Mesothelial cell of epicardium (in vitro differentiated cells): ENCODE measurements at regions not wholly inside any gene's neighbourhood (a gene's known extent, or its start where the extent isn't known, plus 50 kb on each side); places are given as distances from the start of the nearest gene placed in this dataset.

Experiments
- DNase-seq, 2 experiments: peaks; one replicate each; pipeline ENCODE4 v3.0.0; 2021; ENCODE audit warnings: low spot score in 2 of 2; ENCODE audit not compliant: unreplicated experiment in 2 of 2
- H3K27ac Mint-ChIP-seq: 2 replicates; pipeline ENCODE4 v1.8.0; 2021; ENCODE audit warnings: mixed read lengths
- H3K27me3 Mint-ChIP-seq: 2 replicates; pipeline ENCODE4 v1.8.0; 2021; ENCODE audit warnings: low read depth, mixed read lengths
- H3K36me3 Mint-ChIP-seq: 2 replicates; pipeline ENCODE4 v1.8.0; 2021; ENCODE audit warnings: mixed read lengths
- H3K4me1 Mint-ChIP-seq: 2 replicates; pipeline ENCODE4 v1.8.0; 2021; ENCODE audit warnings: mixed read lengths
- H3K4me3 Mint-ChIP-seq: 2 replicates; pipeline ENCODE4 v1.8.0; 2021; ENCODE audit warnings: mild to moderate bottlenecking, moderate library complexity, mixed read lengths
- H3K9me3 Mint-ChIP-seq: 2 replicates; pipeline ENCODE4 v1.8.0; 2021; ENCODE audit warnings: mixed read lengths
- TF ChIP-seq, protein P1 (sequence below): fragments of 200-600 bp; sonication (generic); IDR thresholded peaks from one replicate; pipeline ENCODE4 v1.5.0; 2021; ENCODE audit warnings: antibody characterized with exemption; ENCODE audit not compliant: unreplicated experiment

DNA sequence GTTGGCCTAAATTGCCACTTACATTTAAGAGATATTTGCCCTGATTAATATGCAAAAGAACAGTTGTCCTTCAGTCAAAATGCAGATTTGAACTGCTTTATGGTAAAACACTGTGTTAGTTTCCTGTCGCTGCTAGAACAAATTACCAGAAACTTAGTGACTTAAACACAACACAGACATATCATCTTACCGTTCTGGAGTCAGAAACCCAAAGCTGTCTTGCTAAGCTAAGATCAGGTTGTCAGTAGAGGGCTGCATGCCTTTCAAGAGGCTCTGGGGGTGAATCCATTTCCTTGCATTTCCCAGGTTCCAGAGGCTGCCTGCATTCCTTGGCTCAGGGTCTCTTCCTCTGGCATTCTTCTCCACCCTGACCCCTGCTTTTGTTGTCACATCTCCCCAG lies 149.5 kb downstream of the FAM161A start:
- Mint-ChIP-seq H3K27me3 (no peaks in the 10 kb centered on the region), H3K9me3 (peaks cover 8% of the 10 kb centered on the region), H3K4me3 (no peak overlapping the region), H3K27ac (no peak overlapping the region), H3K36me3 (no peaks in the 10 kb centered on the region), H3K4me1 (peaks cover 2% of the 10 kb centered on the region)
- DNase-seq, result no peak
- TF ChIP-seq, protein P1, sequence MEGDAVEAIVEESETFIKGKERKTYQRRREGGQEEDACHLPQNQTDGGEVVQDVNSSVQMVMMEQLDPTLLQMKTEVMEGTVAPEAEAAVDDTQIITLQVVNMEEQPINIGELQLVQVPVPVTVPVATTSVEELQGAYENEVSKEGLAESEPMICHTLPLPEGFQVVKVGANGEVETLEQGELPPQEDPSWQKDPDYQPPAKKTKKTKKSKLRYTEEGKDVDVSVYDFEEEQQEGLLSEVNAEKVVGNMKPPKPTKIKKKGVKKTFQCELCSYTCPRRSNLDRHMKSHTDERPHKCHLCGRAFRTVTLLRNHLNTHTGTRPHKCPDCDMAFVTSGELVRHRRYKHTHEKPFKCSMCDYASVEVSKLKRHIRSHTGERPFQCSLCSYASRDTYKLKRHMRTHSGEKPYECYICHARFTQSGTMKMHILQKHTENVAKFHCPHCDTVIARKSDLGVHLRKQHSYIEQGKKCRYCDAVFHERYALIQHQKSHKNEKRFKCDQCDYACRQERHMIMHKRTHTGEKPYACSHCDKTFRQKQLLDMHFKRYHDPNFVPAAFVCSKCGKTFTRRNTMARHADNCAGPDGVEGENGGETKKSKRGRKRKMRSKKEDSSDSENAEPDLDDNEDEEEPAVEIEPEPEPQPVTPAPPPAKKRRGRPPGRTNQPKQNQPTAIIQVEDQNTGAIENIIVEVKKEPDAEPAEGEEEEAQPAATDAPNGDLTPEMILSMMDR, result no peak

DNA sequence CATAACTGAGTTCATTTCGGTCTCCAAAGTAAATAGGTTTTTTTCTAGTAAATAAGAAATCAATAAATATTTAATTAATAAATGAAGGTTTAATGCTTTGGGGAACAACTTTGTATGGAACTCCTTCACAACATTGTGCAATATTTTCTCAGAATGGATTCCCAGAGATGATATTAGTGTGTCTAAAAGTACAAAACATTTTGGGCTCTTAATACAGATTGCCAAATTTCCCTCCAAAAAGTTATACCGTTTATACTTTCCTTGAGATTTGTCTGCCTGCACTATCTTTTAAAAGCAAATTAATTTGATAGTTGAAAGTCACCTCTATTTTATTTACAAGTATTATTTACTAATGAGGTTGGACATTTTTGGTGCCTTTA lies 151.8 kb downstream of the FAM161A start:
- H3K36me3 Mint-ChIP-seq, result no peaks in the 10 kb centered on the region
- peaks cover 8% of the 10 kb centered on the region for H3K9me3 Mint-ChIP-seq
- DNase-seq, result no peak
- TF ChIP-seq, protein P1, result no peak
- H3K4me3 Mint-ChIP-seq, result no peak overlapping the region
- peaks cover 2% of the 10 kb centered on the region for H3K4me1 Mint-ChIP-seq
- H3K27me3 Mint-ChIP-seq, result no peaks in the 10 kb centered on the region
- no peak overlapping the region for H3K27ac Mint-ChIP-seq

DNA sequence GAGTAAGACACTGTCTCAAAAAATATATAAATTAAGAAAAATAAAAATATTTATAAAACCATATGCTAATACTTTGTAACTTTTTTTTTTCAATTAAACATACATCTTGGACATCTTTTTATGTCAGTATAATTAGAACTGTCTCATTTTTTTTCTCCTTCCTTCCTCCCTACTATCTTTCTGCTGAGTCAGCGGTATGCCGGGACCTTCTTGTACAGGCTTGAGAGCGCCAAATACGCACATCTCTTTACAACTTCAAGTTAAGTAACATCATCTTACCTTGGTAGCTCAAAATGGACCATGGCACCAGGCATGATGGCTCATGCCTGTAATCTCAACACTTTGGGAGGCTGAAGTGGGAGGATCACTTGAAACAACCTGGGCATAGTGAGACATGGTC lies 153.4 kb downstream of the FAM161A start:
- Mint-ChIP-seq H3K36me3 (no peaks in the 10 kb centered on the region), H3K4me1 (peaks cover 3% of the 10 kb centered on the region), H3K4me3 (no peak overlapping the region), H3K27me3 (no peaks in the 10 kb centered on the region), H3K27ac (no peak overlapping the region), H3K9me3 (peaks cover 8% of the 10 kb centered on the region)
- TF ChIP-seq, protein P1, result no peak
- DNase-seq, result no peak

- no peaks in the 10 kb centered on the region for H3K27me3 Mint-ChIP-seq
- no peaks in the 10 kb centered on the region for H3K9me3 Mint-ChIP-seq
- H3K4me3 Mint-ChIP-seq, result peak overlapping the region; percentile 85
- H3K27ac Mint-ChIP-seq, result peak overlapping the region; percentile 88
- H3K4me1 Mint-ChIP-seq, result peaks cover 13% of the 10 kb centered on the region
- TF ChIP-seq, protein P1, result no peak
- peak; percentile 85 to 90 for DNase-seq
- H3K36me3 Mint-ChIP-seq, result no peaks in the 10 kb centered on the region
Observed at GRCh38 chr2:61694312-61695274, 156.4 kb upstream of the XPO1 start.

DNA sequence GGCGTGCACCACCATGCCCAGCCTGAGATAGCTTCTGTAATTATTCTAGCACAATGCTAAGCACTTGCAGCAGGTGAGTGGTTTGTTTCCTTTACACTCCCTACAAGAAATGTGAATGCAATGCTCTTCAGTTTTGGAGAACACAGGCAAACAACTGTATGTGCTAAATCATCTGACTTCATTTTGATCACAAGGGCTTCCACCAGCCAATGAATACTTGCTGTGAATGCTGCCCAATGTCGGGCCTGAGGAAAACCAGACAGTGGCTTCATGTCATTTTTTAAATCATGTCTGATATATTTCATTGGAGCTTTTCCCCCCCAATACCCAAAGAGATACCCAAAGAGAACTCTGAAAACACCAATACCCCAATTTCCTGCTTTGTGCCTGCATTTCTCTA lies 155.6 kb upstream of the XPO1 start:
- Mint-ChIP-seq H3K27me3 (no peaks in the 10 kb centered on the region), H3K4me3 (peak overlapping the region; percentile 85), H3K27ac (no peak overlapping the region), H3K36me3 (no peaks in the 10 kb centered on the region), H3K9me3 (no peaks in the 10 kb centered on the region), H3K4me1 (peaks cover 13% of the 10 kb centered on the region)
- TF ChIP-seq, protein P1, result no peak
- no peak for DNase-seq
